CD4-positive, alpha-beta T cell (primary cell): ENCODE measurements at regions not wholly inside any gene's neighbourhood (a gene's known extent, or its start where the extent isn't known, plus 50 kb on each side); places are given as distances from the start of the nearest gene placed in this dataset.

Source experiments
- ATAC-seq: fragments of 200-7000 bp; cut with Tn5 transposase; one replicate; pipeline ENCODE4 v1.10.0; 2022; ENCODE audit warnings: mild to moderate bottlenecking; ENCODE audit not compliant: poor library complexity
- CTCF ChIA-PET: fragments of 350-600 bp; sonication (Branson Sonifier 250); formaldehyde crosslinking; loops from one replicate; lab custom pipeline; 2021; ENCODE audit warnings: antibody characterized with exemption, inconsistent platforms; lab: Charles Lee
- POLR2A ChIA-PET: fragments of 350-600 bp; sonication (Branson Sonifier 250); formaldehyde crosslinking; loops from one replicate; lab custom pipeline; 2021; ENCODE audit warnings: antibody characterized with exemption, inconsistent platforms; lab: Charles Lee
- DNase-seq, 14 experiments: peaks; one replicate each; pipeline ENCODE4 v3.0.0-alpha.2; 2013 to 2020; ENCODE audit warnings: mixed read lengths in 2 of 14
- H3K27ac ChIP-seq, 2 donors: one replicate each; pipeline versions ENCODE4 v1.5.1 to v1.7.0; 2013; ENCODE audit warnings: low read length in 2 of 2, low read depth in 1 of 2, mild to moderate bottlenecking in 1 of 2
- H3K27me3 ChIP-seq, 2 experiments: 1 replicate in 1 of 2; 2 replicates in 1 of 2; pipeline versions ENCODE4 v1.6.1 to v1.7.0; 2013; ENCODE audit warnings: low read length in 2 of 2, control low read depth in 1 of 2, mild to moderate bottlenecking in 1 of 2, moderate library complexity in 1 of 2; ENCODE audit not compliant: insufficient read depth in 2 of 2, control insufficient read depth in 1 of 2
- H3K36me3 ChIP-seq: one replicate; pipeline ENCODE4 v1.6.1; 2013; ENCODE audit warnings: low read length, control low read depth; ENCODE audit not compliant: insufficient read depth
- H3K4me1 ChIP-seq: one replicate; pipeline ENCODE4 v1.6.1; 2013; ENCODE audit warnings: low read length, control low read depth; ENCODE audit not compliant: insufficient read depth
- H3K4me3 ChIP-seq: one replicate; pipeline ENCODE4 v1.5.1; 2013; ENCODE audit warnings: mild to moderate bottlenecking, low read length, moderate library complexity
- H3K9me3 ChIP-seq, 2 experiments: 1 replicate in 1 of 2; 2 replicates in 1 of 2; pipeline versions ENCODE4 v1.6.1 to v1.7.0; 2013; ENCODE audit warnings: low read length in 2 of 2, mild to moderate bottlenecking in 2 of 2, control low read depth in 1 of 2, moderate library complexity in 1 of 2; ENCODE audit not compliant: control insufficient read depth in 1 of 2, insufficient read depth in 1 of 2
- H3K27ac Mint-ChIP-seq: one replicate; pipeline ENCODE4 v1.8.0; 2020; ENCODE audit warnings: mixed read lengths
- H3K27me3 Mint-ChIP-seq: one replicate; pipeline ENCODE4 v1.8.0; 2021; ENCODE audit warnings: mixed read lengths
- H3K36me3 Mint-ChIP-seq: one replicate; pipeline ENCODE4 v1.8.0; 2021; ENCODE audit warnings: low read depth, mixed read lengths
- H3K4me1 Mint-ChIP-seq: one replicate; pipeline ENCODE4 v1.8.0; 2021; ENCODE audit warnings: low read depth, mixed read lengths
- H3K4me3 Mint-ChIP-seq: one replicate; pipeline ENCODE4 v1.8.0; 2020; ENCODE audit warnings: mild to moderate bottlenecking, mixed read lengths
- H3K9me3 Mint-ChIP-seq: one replicate; pipeline ENCODE4 v1.8.0; 2020; ENCODE audit warnings: mixed read lengths
- intact Hi-C, 2 experiments: fragments of 100-400 bp; cut with DNase I in 1 of 2; cut with micrococcal nuclease in 1 of 2; formaldehyde crosslinking; loops; one replicate each; pipeline versions ENCODE4 v1.15.1 to v1.9.0; 2023 to 2025; cut with DNase I, micrococcal nuclease
- TF ChIP-seq, protein P1 (sequence below): fragments of 200-600 bp; IDR thresholded peaks from one replicate; pipeline ENCODE4 v1.8.0; 2022; ENCODE audit warnings: antibody characterized with exemption, mild to moderate bottlenecking

DNA sequence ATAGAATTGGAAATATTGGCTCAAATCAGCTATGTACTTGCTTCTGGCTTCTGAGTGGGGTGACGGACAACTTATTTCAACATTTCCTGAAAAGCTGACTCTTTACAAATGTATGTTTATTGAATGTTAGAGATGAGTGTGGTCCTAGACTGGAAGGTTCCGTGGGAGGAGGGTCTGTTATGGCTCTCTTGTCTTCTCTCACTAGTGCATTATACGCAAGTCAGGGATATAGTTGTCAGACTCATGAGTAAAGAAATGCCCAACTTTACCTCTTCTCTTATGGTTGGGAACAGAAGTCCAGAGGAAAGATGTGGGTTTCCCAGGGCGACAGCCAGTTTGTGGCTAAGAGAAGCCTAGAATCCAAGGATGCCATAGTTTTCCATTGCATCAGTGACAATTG is 839.3 kb upstream of the WWC1 start:
- H3K27me3 ChIP-seq, result no peaks in the 10 kb centered on the region
- ATAC-seq (no peak), DNase-seq (no peak)
- intact Hi-C loops, result no loop called here
- no peak overlapping the region for H3K4me3 ChIP-seq
- Mint-ChIP-seq H3K36me3 (no peaks in the 10 kb centered on the region), H3K4me1 (no peaks in the 10 kb centered on the region), H3K4me3 (no peak overlapping the region), H3K27ac (no peak overlapping the region), H3K9me3 (peaks cover 5% of the 10 kb centered on the region), H3K27me3 (no peaks in the 10 kb centered on the region)
- no peaks in the 10 kb centered on the region for H3K9me3 ChIP-seq
- TF ChIP-seq, protein P1, sequence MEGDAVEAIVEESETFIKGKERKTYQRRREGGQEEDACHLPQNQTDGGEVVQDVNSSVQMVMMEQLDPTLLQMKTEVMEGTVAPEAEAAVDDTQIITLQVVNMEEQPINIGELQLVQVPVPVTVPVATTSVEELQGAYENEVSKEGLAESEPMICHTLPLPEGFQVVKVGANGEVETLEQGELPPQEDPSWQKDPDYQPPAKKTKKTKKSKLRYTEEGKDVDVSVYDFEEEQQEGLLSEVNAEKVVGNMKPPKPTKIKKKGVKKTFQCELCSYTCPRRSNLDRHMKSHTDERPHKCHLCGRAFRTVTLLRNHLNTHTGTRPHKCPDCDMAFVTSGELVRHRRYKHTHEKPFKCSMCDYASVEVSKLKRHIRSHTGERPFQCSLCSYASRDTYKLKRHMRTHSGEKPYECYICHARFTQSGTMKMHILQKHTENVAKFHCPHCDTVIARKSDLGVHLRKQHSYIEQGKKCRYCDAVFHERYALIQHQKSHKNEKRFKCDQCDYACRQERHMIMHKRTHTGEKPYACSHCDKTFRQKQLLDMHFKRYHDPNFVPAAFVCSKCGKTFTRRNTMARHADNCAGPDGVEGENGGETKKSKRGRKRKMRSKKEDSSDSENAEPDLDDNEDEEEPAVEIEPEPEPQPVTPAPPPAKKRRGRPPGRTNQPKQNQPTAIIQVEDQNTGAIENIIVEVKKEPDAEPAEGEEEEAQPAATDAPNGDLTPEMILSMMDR, result no peak
- H3K27ac ChIP-seq, result no peak overlapping the region
- H3K4me1 ChIP-seq, result no peaks in the 10 kb centered on the region
- H3K36me3 ChIP-seq, result no peaks in the 10 kb centered on the region
- ChIA-PET POLR2A (no interaction called here), CTCF (no interaction called here)

DNA sequence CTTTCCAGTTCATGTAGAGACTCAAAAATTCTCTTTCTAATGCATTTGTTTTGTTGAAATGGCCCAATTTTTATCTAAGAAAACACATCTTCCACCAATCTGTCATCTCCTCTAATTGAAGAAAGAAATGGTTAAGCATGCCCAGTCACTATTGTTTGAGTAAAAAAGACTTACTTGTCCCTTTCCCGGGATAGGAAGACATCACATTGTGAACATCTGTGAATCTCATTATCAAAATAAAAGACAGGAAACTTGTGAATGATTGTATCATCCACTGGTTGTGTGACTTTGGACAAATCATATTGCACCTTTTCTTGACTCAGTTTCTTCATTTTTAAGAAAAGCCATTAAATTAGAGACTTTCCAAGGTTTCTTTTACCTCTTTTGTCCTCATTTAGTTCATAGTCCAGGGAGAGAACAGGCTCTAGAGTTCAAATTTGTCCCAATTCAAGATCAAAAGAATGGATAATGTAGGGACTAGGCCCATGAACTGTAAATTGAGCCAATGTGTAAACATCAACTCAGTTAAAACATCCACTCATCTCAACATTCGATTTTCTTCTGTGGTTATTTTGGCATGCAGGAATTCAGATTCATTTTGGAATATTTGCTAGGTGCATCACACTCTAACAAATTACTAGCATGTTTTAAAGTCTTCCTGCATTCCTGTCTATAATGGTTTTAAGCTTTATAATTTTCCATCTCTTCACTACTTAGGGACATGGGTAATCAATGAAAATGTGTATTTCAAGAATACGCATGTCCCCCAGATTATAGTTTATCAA is 838.0 kb upstream of the WWC1 start:
- Histone ChIP-seq H3K36me3 (no peaks in the 10 kb centered on the region), H3K9me3 (peaks cover 0 to 4% of the 10 kb centered on the region in 2 experiments), H3K4me3 (no peak overlapping the region), H3K27me3 (no peaks in the 10 kb centered on the region), H3K4me1 (no peaks in the 10 kb centered on the region), H3K27ac (no peak overlapping the region)
- Mint-ChIP-seq H3K36me3 (no peaks in the 10 kb centered on the region), H3K4me1 (no peaks in the 10 kb centered on the region), H3K4me3 (no peak overlapping the region), H3K27ac (no peak overlapping the region), H3K27me3 (no peaks in the 10 kb centered on the region), H3K9me3 (peaks cover 3% of the 10 kb centered on the region)
- TF ChIP-seq, protein P1, result no peak
- POLR2A ChIA-PET, result no interaction called here
- CTCF ChIA-PET, result no interaction called here
- intact Hi-C loops, result no loop called here
- ATAC-seq, result no peak
- DNase-seq, result no peak

DNA sequence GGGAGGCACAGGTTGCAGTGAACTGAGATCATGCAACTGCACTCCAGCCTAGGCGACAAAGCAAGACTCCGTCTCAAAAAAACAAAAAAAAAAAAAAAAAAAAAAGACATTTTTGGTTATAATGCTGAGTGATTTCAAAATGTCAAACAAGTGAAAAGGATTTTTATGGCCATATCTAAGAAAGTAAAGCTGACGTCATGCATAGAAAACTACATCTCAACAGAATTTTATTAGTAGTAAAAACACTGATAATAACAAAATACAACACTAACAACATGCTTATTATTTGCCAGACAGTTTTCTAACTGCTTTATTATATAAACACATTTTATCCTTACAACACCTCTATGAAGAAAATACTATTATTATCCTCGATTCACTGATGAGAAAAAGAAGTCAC is 833.0 kb upstream of the WWC1 start:
- H3K9me3 ChIP-seq, result peaks cover 0 to 4% of the 10 kb centered on the region in 2 experiments
- CTCF ChIA-PET, result interaction anchor here (0.7 kb wide), 1 partner anchor 167 kb away, joined by 3 read pairs; no protein-coding TSS in a partner anchor
- intact Hi-C loops, result no loop called here
- POLR2A ChIA-PET, result no interaction called here
- H3K4me3 ChIP-seq, result no peak overlapping the region
- TF ChIP-seq, protein P1, result no peak
- H3K36me3 ChIP-seq, result no peaks in the 10 kb centered on the region
- no peaks in the 10 kb centered on the region for H3K4me1 Mint-ChIP-seq
- no peaks in the 10 kb centered on the region for H3K4me1 ChIP-seq
- no peaks in the 10 kb centered on the region for H3K27me3 Mint-ChIP-seq
- H3K27ac Mint-ChIP-seq, result no peak overlapping the region
- DNase-seq (no peak), ATAC-seq (no peak)
- no peaks in the 10 kb centered on the region for H3K27me3 ChIP-seq
- H3K27ac ChIP-seq, result no peak overlapping the region
- H3K36me3 Mint-ChIP-seq, result no peaks in the 10 kb centered on the region
- H3K4me3 Mint-ChIP-seq, result no peak overlapping the region
- peaks cover 4% of the 10 kb centered on the region for H3K9me3 Mint-ChIP-seq
